HG03432 (cell line): ENCODE measurements at regions not wholly inside any gene's neighbourhood (a gene's known extent, or its start where the extent isn't known, plus 50 kb on each side); places are given as distances from the start of the nearest gene placed in this dataset.
A peak's percentile ranks its signal among the peaks of the same experiment; 100 is the strongest.
"Not testable (repeated sequence)": the region's sequence is repeated elsewhere in the genome, so short reads cannot be mapped to it uniquely, and the experiment has no call there.

Experiments
- ATAC-seq: cut with Tn5 transposase; IDR thresholded peaks from one replicate; pipeline ENCODE4 v1.9.1; 2021; ENCODE audit warnings: mild to moderate bottlenecking, moderate library complexity; ENCODE audit not compliant: unreplicated experiment

DNA sequence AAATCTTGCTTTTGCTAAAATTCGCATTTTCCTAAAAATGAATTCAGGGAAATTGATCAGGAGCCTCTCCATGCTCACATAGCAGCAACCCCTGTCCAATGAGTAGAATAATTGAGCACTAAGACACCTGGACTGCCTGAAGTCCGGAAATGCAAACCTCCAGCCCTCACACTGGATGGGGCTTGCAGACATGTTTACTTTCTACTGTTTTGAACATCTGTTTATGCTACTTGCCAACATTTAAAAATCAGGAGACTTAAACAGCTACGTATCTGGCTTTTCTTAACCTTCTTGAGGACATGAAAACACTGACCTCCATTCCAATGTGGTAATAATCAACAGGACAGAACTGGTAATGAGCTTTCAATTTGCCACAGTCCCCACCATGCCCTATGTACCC lies 184.4 kb downstream of the SHOX2 start:
- no peak for ATAC-seq

DNA sequence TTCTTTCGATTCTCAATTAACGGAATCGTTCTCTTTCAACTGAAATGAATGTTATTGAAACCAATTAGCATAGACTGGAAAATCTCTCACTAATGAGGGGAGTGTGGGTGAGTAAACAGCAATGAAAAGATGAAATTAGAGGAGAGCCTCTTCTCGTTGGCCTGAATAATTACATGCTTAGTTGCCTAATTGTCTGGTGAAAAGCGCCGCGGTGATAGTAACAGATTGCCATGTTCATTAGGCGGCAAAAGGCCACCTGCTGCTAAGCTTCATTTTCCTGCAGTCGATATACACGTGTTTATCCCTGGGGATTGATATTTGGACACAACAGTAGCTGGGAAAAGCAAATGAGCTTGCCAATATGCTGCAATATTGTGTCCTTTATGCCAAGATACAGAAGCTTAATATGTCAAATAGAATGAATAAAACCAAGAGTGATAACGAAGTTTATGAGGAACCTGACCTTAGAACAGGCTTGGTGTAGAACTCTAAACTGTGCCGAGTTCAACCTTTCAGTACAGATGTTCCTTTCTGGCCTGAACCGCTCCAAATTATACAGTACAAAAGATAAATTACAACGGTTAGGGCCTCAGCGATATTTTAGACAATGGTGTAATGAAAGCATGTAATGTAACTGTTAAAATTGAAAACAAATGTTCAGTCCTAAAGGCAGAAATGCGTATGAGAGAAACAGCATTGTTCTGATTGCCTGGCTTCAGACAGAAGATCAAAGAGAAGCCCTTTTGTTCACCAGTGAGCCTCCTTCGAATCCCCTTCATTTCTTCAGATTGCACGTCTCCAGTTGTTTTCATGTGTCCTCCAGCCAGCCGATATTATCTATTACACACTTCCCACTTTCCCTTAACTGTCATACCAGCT lies 185.2 kb downstream of the SHOX2 start:
- no peak for ATAC-seq

DNA sequence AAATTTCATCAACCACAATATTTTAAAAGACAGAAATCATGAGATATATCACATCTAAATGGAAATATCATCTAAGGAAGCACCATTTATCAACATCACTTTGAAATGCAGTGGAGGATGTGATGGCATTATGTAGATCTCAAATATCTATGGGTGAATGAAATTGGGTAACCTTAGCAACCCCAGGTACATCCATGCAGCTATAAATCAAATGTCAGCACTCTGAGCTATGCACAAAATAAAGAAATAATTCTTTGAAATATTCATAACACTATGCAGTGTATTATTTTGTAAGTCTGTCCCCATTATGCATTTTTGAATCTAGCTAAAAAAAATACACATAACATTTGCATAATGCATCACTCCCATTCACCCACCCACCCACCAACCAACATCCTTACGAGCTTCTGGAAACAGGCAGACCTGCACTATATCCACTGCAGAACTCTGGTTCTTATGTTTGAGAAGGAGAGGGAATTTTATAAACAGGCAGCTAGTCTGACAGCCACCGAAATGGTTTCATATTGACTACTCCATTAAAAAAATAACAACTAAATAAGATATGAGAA lies 186.8 kb downstream of the SHOX2 start:
- ATAC-seq: no peak

DNA sequence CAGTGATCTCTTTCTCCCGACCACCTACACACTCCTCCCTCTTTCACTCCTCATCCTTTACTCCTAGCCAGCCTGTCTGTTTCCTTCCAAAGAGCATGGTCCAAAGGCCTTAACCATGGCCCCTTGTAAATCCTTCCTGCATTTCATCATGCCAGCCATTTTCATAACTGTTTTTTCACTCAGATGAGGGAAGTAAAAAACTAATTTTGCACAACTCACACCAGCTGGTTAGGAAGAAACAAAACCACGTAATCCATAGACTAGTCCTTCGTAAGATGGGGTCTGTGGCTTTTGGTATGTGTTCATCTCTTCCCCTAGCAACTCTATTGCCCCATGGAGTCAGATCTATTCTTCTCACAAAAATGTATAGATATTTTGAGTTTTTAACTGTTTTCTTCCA lies 187.8 kb downstream of the SHOX2 start:
- no peak for ATAC-seq

DNA sequence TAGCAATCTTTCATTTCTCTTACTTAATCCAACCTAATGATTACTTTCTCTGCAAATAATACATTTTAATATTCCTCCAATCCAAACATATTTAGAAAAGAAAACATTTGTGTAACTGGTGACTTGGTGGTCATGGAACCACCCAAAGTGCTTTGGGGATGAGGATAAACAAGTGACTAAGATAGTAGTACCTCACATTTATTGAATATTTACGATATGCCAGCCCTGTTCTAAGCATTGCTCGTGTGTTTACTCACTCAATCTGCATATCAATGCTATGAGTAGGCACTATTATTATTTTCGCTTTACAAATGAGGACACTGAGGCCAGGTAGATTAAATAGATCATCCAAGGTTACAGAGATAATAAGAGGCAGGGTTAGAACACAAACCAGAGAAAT lies 189.5 kb downstream of the SHOX2 start:
- no peak for ATAC-seq

DNA sequence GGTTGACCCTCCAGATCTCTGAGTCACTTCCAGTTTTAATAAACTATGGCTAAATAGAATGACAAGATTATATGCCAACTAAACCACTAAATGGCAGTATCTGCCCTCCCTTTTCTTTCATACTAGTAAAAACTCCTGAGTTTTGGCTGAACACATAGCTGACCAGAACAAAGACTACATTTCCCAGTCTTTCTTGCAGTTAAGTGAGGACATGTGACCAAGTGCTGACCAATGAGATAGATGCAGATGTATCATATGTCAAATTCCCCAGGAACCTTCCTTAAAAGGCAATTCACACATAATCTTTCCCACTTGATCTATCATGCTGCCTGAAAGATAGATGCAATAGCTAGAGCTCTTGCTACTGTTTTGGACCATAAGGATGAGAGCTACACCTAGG lies 191.3 kb downstream of the SHOX2 start:
- peak; percentile 41 for ATAC-seq

DNA sequence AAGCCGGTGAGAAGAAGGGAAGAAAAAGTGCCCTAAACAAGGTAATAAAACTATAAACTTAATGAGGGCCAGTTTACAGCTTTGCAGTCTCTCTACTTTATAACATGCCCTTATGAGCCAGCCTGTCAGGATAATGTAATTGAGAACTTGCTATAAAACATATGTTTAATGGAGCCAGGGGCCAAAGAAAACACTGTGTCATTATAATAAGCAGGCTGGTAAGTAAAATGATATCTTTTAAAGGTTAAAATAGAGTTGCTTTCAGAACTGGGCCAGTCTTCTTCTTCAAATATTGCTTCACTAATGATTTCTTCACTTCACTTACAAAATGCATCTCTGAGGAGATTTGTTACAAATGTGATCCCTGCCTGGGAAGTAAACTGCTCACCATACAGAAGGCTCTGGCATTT lies 192.5 kb downstream of the SHOX2 start:
- no peak for ATAC-seq

DNA sequence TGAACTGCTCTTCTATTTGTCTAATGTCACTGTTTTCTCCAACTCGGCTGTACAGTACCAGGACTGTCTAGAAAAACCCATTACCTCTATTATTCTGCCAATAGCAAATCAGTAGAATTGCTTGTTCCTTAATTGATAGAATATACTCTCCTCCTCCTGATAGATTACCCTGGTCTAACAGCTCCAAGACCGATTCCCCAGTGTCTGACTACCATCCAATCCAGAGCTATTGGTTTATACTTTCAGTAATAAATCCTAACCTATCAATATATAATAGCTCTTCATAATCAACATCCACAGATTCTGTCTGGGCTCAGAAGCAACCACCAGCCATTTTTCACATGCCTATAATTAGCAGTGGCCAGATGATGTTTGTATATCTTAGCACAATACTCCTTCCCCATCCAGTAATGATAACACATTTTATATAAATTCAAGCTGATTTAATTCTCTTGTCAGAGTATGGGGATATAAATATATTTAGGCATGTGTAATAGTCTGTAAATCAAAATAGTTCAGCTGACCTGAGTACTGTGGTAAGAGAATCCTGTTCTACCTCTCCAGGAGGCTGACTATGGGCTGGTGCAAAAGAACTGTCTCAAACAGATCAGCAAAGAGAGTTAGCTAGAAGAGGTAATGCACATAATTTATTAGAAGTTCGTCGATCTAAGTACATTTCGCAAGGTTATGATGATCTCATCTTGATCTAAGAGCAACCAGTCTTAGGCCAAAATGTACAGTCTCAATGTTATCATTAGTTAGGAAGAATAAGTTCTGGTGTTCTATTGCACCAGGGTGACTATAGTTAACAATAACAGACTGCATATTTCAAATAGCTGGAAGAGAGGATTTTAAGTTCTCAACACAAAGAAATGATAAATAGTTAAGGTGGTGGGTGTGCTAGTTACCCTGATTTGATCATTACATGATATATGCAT lies 193.4 kb downstream of the SHOX2 start:
- ATAC-seq: no peak

DNA sequence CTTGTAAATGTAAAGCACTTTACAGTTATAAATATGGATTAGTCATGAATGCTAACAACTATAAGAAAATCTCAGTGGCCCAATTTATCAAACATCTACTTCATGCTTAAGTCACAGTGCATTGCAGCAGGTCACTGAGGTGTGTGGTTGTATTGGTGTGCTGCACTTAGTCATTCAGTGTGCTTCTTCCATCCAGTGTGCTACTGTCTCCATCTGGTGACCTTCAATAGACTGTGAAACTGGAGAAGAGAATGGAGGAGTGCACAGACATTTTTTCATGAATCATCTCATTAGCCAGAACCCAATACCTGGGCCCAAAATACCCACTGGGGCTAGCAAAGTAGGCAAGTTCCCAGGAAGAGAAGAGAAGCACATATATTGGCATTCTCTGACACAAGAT lies 199.6 kb downstream of the SHOX2 start:
- ATAC-seq: no peak

DNA sequence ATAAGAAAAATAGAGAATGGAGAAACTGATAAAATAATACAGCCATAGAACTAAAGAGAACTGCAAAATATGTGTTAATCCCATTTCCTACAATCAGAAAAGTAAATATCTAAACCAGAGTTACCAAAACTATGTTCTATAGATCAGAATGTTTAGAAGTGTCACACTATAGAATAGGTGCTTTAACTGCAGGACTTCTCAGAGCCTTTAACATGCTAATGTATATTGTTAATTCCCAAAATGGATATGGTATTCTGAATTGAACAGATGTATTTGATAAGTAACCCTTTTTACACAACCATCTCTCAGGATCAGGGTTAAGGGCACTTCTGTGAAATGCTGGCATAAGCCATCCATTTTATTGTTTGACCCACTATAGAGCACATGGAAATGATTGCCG lies 200.3 kb downstream of the SHOX2 start:
- ATAC-seq: no peak

DNA sequence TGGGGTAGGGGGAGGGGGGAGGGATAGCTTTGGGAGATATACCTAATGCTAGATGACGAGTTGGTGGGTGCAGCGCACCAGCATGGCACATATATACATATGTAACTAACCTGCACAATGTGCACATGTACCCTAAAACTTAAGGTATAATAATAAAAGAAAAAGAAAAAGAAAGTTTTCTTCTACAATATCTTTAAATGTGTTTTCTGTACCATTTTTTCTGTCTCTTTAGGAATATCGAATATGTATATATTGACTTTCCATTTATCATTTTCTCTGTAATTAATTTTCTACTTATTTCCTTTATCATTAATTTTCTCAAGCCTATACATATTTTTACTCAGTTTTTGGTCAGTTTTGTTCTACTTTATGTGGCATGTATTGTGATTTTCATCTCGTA lies 203.5 kb downstream of the SHOX2 start:
- not testable (repeated sequence) for ATAC-seq

DNA sequence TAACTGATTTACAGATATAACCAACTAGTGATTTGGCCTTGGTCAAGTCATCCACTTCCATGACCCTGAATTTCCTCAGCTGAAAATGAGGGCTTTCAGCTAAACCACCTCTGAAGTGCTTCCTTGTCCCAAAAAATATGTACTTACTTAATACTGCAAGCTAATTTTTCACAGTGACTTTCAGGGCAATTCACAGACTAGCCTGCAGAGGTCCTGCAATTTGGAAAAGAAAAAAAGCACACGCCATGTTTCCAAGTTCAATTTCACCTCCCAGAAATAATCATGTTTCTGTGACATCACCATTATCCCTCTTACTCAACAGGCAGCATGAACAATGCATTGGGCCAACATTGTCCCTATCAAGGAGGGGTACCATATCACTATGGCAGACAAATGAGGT lies 218.2 kb downstream of the SHOX2 start:
- no peak for ATAC-seq

DNA sequence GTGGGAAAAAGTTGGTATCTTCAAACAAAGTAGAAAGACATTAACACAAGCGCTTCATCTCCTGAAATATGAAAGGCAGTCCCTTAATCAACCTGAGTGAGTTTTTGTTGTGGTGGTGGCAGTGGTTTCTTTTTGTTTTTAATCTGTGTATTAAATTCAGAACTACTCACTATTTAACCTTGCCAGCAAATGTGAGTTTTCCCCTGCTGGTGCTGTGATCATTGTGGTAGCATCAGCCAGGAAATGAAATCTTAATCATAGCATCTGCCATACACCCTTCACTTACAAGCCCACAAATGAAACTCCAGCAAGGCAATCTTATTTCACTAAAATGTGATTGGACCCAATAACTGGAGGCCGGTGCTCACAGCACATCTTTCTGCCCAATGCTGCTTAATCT lies 229.7 kb downstream of the SHOX2 start:
- no peak for ATAC-seq

DNA sequence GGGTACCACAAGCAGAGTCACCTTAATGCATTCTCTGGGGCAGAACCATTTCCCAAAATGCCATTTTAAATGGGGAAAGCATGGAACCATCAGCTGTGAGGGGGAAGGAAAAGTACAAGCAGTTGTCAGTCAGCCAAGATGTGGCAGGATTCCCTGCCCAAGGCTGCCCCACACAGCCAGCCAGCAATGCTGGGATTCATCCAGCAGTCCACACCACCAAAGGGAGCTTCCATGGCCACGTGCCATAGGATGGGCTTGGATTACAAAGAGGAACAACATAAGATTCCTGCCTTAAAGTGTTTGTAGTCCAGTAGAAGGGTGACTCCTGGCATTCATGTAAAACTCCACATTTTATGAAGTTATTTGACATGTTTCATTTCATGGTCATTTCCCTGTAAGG lies 233.3 kb downstream of the SHOX2 start:
- no peak for ATAC-seq

DNA sequence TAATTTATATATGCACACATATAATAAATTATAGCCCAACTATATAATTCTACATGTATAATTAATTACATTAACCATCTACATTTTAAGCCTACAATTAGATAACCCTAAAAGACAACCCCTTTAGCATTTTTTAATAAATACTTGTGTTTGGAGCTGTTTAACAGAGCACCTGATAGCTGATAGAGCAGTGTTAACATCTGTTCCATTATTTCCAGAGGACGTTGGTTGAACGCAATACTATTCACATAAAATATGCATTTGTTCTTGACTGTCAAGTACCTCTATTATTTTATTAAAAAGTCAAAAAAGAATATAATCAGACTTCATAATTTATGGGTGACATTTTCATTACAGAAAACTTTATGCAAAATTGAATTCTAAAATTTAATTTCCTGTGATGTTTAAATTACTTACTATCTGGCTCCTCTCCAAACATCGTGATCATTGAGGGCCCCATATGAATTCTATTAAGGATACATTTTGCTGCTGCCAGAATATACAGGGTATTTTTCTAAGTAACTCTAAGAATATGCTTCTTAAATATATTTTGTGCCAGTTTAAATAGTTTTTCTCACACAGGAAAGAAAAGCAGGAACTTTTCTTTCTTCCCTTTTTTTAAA lies 234.3 kb downstream of the SHOX2 start:
- no peak for ATAC-seq

DNA sequence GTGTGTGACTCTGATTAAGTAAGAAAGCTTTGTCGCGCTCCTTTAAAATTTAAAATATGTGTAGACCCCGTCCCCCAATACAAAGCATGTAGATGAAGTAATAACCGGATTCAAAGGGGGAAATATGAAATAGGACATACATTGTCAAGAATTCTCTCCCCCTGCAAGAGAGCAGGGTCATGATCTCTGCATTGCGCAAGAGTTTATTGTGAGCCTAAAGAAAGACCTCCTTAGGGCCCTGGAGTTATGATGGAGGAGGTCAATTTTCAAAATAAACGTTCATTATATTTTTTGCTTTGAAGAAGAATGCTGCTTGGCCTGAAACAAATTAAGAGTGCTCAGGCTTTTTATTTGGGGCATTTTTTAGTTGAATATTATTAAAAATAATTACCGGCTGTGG lies 235.0 kb downstream of the SHOX2 start:
- ATAC-seq: no peak

DNA sequence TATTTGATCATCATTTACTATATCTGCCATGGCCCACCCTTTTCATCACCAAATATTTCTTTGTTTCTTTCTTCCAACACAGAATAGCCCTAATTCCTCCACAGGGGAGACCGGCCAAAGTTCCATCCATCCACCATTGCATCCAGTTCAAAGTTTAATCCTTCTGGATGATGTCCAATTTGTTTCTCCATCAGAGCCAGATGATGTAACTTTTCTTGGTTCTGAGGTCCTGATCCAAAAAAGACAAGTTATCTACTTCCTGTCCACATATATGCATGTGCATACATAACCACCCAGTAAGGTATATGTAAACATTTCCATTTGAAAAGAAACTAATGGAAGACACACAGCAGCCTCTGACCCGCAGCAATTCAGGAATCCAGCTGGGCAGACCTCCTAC lies 237.3 kb downstream of the SHOX2 start:
- ATAC-seq: no peak

DNA sequence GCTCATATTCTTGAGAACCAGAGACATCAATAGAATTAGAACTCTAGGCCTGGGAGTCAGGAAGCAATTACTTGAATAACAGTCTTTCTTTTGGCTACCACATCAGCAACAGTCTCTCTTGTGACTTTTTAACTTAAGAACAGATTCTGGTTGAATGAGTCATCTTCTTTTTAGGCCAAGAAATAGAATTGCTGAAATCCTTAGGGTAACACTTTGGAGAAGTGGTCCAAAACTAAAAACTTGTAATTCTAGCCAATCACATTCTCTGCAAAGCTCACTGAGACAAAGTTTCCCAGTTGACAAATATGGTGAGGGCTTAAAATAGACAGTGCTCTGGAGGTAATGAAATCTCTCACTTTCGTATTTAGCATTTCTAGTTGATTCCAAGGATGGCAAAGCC lies 238.0 kb downstream of the SHOX2 start:
- no peak for ATAC-seq

DNA sequence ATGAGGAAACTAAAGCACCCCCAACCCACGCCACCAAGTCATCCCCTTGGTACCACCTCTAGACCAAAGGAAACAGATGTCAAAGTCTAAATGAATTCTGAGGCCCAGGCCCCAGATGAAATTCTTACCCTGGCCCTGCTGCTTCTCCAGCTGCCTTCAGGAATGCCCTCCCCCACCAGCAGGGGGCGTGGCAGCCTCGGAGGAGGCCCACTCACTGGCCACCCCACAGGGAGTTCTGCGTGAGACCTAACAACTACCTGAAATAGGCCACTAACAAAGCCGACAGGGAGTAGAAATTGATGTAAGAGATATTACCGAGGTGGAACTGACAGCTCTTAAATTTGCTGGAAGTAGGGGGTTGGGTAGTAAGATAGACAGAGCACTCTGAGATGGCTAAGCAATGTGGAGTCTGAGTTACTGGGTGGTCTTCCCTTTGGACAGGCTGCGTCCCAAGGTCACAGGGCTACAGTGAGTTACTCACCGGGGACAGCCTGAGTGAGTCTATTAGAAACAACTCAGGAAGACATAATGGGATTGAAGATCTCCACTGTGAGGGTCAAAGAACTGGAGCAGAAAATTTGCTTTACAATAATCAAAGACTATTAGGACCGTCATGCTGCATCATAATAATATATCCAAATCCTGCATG lies 240.7 kb downstream of the SHOX2 start:
- peak; percentile 95 for ATAC-seq

DNA sequence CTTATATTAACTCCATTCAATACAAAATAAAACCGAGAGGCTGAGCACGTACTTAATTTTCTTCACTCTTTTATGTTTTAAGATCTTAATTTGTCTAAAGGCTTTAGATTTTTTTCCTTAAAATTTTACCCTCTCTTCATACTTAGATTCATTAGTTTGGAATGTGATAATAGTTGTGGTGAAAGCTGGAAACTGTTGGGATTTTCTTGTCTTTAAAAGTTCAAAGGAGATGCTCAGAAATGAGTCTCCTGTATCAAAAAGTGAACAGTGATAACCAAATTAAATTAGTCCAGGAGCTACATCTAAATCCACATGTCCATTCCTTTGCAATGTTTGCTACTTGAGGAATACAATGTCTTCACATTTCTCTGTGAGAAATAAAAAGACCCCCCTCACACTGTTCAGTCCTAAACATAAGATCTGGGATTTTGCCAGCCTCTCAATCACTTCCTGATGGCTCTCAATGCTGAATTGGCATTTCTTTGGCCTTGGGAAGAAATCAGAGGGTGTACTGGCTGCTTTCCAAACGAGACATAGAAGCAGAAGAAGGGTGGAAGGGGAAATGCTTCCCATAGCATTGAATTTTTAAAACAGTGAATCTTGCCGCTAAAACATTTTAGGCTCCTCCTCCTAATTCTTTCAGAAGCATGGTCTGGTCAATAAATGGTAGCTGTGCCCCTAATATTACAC lies 245.0 kb downstream of the SHOX2 start:
- no peak for ATAC-seq
